AG04449 (cell line): ENCODE measurements at regions not wholly inside any gene's neighbourhood (a gene's known extent, or its start where the extent isn't known, plus 50 kb on each side); places are given as distances from the start of the nearest gene placed in this dataset.
"Not testable (repeated sequence)": the region's sequence is repeated elsewhere in the genome, so short reads cannot be mapped to it uniquely, and the experiment has no call there.

Experiments used
- CTCF ChIA-PET: fragments of 350-600 bp; formaldehyde crosslinking; extraction: SDS; loops from one replicate; lab custom pipeline; 2021; ENCODE audit warnings: antibody characterized with exemption; lab: Yijun Ruan, JAX
- POLR2A ChIA-PET: fragments of 400-600, 350-600 bp; formaldehyde crosslinking; extraction: SDS; loops from one replicate; lab custom pipeline; 2020; ENCODE audit warnings: antibody characterized with exemption, inconsistent platforms; lab: Yijun Ruan, JAX
- DNase-seq: peaks from one replicate; pipeline ENCODE4 v3.0.0-alpha.2; 2010; ENCODE audit warnings: low read depth, low spot score
- H3K4me3 ChIP-seq: 2 replicates; pipeline ENCODE4 v1.5.1; 2011; ENCODE audit warnings: low read depth, mild to moderate bottlenecking, control low read depth, low read length
- TF ChIP-seq, protein P1 (sequence below): IDR thresholded peaks from one replicate; pipeline ENCODE4 v1.5.1; 2011; ENCODE audit warnings: mild to moderate bottlenecking, moderate library complexity, low read length, control low read depth, inconsistent platforms; ENCODE audit not compliant: insufficient read depth; ENCODE audit errors: missing control alignments

DNA sequence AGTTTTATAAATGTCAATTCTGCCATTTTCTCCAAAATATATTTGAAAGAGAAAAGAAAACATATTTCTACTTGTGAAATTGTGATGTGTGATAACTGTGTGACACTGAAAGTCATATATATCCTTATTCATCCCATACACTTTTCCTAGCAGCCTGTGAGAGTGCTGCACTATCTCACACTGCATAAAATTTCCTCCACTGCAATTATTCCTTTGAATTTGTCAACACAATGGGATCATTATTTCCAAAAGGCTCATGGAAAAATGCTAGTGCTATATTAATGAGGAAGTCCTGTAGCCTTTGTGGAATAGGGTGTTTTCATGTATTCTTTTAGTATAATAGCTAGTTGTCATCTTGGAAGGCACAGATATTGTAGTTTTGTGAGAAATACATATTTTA lies 504.1 kb downstream of the RPL10L start:
- ChIA-PET CTCF (no interaction called here), POLR2A (no interaction called here)
- TF ChIP-seq, protein P1, sequence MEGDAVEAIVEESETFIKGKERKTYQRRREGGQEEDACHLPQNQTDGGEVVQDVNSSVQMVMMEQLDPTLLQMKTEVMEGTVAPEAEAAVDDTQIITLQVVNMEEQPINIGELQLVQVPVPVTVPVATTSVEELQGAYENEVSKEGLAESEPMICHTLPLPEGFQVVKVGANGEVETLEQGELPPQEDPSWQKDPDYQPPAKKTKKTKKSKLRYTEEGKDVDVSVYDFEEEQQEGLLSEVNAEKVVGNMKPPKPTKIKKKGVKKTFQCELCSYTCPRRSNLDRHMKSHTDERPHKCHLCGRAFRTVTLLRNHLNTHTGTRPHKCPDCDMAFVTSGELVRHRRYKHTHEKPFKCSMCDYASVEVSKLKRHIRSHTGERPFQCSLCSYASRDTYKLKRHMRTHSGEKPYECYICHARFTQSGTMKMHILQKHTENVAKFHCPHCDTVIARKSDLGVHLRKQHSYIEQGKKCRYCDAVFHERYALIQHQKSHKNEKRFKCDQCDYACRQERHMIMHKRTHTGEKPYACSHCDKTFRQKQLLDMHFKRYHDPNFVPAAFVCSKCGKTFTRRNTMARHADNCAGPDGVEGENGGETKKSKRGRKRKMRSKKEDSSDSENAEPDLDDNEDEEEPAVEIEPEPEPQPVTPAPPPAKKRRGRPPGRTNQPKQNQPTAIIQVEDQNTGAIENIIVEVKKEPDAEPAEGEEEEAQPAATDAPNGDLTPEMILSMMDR = no peak
- no peak for DNase-seq
- H3K4me3 ChIP-seq = no peak overlapping the region

DNA sequence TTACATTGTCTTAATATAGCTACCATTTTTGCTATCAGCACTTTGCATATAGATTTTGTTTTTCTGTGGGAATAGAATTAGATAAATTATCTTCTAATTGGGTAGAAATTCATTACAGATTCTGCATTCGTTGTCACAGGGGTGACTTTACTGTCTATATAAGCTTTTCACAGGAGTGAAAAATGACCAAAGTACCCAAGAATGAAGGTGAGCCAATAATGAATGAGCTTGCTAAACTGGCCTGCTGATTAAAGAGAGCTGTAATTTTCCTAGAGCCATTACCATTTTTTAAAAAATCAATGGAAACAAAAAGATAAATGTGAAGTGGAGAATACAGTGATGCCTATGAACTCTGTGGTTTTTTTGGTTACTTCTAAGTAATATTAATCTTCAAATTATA lies 504.6 kb downstream of the RPL10L start:
- no peak for DNase-seq
- H3K4me3 ChIP-seq = no peak overlapping the region
- POLR2A ChIA-PET = no interaction called here
- CTCF ChIA-PET = no interaction called here
- TF ChIP-seq, protein P1 = no peak

DNA sequence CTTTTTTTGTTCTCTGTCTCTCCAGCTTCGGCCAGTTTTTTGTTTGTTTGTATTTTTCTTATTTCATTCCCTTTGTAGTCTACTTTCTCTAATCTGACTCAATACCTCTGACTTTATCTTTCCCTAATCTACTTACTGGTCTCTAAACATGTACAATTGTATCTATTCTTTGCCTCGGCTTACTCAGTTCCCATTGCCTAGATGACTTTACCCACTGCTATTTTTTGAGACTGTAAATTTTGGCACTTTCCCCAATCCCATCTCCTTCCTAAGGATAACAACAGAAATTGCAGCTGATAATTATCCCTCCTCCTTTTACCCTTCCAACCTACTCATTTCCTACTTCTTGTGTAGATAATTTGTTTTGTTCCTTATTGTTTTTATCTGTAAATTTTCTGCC lies 511.1 kb downstream of the RPL10L start:
- ChIA-PET CTCF (no interaction called here), POLR2A (no interaction called here)
- DNase-seq = no peak
- TF ChIP-seq, protein P1 = no peak
- H3K4me3 ChIP-seq = no peak overlapping the region

DNA sequence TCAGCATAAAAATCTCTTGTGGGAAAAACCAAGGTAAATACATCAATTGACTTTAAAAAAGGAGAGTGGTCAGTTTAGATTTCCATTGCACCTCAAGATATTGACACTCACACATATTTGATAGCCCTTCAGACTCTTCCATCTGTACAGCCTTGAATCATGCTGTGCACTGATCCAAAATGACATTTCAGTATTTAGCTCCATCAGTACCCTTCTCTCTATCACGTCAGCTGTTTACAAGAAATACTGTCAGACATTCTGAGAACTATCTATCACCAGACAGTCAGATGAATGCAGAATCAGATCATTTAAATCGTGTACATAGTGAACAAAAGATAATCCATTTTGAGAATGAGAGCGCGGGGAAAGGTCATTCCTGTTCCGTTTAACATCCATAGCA lies 511.9 kb downstream of the RPL10L start:
- ChIA-PET POLR2A (no interaction called here), CTCF (no interaction called here)
- DNase-seq = no peak
- H3K4me3 ChIP-seq = no peak overlapping the region
- TF ChIP-seq, protein P1 = no peak

DNA sequence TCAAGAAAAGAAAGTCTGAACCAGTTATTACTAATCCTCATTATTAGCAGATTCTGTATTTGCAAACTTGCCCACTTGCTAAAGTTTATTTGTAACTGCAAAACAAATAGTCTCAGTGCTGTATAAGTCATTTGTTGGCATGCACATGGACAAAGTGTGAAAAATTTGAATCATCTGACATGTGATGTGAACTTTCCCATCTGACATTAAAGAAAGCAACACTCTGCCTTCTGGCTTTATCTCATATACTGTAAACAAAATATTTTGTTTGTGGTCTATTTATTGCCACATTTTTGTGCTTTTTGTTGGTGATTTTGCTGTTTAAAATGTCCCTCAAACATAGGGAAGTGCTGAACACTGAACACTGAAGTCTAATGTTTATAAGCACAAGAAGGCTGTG lies 513.8 kb downstream of the RPL10L start:
- TF ChIP-seq, protein P1 = no peak
- H3K4me3 ChIP-seq = no peak overlapping the region
- no peak for DNase-seq
- POLR2A ChIA-PET = no interaction called here
- CTCF ChIA-PET = no interaction called here

DNA sequence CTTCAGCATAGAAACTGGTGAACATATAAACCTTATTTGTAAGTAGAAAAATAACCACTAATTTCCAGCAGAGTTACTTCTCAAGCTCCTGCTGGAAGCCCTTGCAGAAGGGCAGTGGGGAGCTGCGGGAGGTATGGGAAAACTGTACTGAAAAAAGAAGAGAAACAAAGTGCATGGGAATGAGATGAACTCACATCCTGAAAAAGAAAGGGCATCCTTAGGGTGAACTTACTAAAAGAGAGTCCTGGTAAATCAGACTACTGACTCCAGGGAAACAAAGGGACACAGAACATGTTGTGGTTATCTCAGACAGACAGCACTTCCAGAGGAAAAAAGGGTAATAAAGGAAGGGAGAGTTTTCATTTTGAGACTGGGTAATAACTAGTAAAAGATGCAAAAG lies 515.1 kb downstream of the RPL10L start:
- no peak overlapping the region for H3K4me3 ChIP-seq
- no peak for DNase-seq
- TF ChIP-seq, protein P1 = no peak
- ChIA-PET POLR2A (no interaction called here), CTCF (no interaction called here)

DNA sequence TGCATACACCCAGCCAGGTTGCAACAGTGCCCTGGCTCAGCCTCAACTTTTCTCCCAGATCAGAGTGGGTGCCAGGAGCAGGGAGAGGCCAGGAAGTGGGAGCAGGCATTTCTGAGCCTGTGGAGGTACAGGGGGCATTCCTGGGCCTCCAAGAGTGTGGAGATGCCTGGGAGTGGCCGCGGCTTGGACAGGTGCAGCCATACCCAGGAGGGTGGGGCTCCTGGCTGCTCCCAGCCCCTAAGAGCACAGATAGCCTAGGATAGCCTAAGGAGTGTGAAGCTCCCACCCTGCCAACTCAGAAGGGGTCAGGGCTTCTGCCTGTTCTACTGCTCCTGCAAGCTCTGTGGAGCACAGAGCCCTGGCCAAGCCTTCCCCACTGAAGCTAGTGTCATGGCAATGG lies 543.4 kb downstream of the RPL10L start:
- POLR2A ChIA-PET = no interaction called here
- TF ChIP-seq, protein P1 = no peak
- CTCF ChIA-PET = no interaction called here

DNA sequence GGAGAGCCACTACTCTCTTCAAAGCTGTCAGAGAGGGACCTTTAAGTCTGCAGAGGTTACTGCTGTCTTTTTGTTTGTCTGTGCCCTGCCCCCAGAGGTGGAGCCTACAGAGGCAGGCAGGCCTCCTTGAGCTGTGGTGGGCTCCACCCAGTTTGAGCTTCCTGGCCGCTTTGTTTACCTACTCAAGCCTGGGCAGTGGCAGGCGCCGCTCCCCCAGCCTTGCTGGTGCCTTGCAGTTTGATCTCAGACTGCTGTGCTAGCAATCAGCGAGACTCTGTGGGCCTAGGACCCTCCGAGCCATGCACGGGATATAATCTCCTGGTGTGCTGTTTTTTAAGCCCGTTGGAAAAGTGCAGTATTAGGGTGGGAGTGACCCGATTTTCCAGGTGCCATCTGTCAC lies 550.7 kb downstream of the RPL10L start:
- POLR2A ChIA-PET, H3K4me3 ChIP-seq, DNase-seq, CTCF ChIA-PET: not testable (repeated sequence)

More for the DNA sequence above, 543.4 kb downstream of the RPL10L start:
- H3K4me3 ChIP-seq = no peak overlapping the region
- DNase-seq = no peak
